ENCODE measurements at regions not wholly inside any gene's neighbourhood (a gene's known extent, or its start where the extent isn't known, plus 50 kb on each side); places are given as distances from the start of the nearest gene placed in this dataset.

- TF ChIP-seq, protein P1, sequence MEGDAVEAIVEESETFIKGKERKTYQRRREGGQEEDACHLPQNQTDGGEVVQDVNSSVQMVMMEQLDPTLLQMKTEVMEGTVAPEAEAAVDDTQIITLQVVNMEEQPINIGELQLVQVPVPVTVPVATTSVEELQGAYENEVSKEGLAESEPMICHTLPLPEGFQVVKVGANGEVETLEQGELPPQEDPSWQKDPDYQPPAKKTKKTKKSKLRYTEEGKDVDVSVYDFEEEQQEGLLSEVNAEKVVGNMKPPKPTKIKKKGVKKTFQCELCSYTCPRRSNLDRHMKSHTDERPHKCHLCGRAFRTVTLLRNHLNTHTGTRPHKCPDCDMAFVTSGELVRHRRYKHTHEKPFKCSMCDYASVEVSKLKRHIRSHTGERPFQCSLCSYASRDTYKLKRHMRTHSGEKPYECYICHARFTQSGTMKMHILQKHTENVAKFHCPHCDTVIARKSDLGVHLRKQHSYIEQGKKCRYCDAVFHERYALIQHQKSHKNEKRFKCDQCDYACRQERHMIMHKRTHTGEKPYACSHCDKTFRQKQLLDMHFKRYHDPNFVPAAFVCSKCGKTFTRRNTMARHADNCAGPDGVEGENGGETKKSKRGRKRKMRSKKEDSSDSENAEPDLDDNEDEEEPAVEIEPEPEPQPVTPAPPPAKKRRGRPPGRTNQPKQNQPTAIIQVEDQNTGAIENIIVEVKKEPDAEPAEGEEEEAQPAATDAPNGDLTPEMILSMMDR (IDR thresholded peaks at IDR 0.05; ENCODE audit: low read depth, low read length) = no peak
- TF ChIP-seq EZH2phosphoT487 (IDR thresholded peaks at IDR 0.05; ENCODE audit: low read depth) = no peak
Measured at GRCh38 chr21:23601549-23601948, 2005.7 kb downstream of the MRPL39 start.

Measured in OCI-LY3 (cell line).